Neural progenitor cell (in vitro differentiated cells): ENCODE measurements at regions not wholly inside any gene's neighbourhood (a gene's known extent, or its start where the extent isn't known, plus 50 kb on each side); places are given as distances from the start of the nearest gene placed in this dataset.

Experiments used
- EZH2 ChIP-seq: fragments of 200-600 bp; sonication (generic); IDR thresholded peaks from 2 replicates; pipeline ENCODE4 v1.6.1; 2017; ENCODE audit warnings: antibody characterized with exemption, mild to moderate bottlenecking, moderate library complexity
- EZH2phosphoT487 ChIP-seq: fragments of 200-600 bp; sonication (generic); IDR thresholded peaks from 2 replicates; pipeline ENCODE4 v1.6.1; 2017; ENCODE audit warnings: antibody characterized with exemption
- TF ChIP-seq, protein P1 (sequence below): fragments of 200-600 bp; sonication (generic); IDR thresholded peaks from 2 replicates; pipeline ENCODE4 v1.5.1; 2017; ENCODE audit warnings: antibody characterized with exemption, mild to moderate bottlenecking

DNA sequence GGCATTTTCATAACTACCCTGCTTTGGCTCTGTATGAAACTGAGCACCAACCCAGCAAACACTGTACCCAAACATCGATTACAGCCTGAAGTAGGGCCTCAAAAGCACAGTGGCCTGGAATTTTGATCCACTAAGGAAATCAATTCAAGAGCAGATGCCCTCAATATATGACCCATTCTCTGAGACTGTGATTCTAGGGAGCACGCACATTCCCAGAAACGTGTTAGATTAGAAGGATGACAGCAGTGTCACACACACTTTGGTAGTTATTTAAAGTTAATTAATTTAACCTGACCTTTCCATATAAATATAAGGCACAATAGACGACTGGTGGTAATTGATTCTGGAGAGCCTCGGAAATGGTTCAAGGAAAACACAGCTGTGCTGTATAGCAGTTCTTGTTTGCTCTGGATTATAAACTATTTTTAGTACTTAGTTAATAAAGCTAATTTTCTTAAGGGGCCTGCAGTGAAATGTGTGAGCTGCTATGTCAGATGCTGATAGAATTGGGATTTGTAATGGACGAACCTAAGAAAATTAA, 126.3 kb upstream of the ZNF385D start:
- TF ChIP-seq, protein P1, sequence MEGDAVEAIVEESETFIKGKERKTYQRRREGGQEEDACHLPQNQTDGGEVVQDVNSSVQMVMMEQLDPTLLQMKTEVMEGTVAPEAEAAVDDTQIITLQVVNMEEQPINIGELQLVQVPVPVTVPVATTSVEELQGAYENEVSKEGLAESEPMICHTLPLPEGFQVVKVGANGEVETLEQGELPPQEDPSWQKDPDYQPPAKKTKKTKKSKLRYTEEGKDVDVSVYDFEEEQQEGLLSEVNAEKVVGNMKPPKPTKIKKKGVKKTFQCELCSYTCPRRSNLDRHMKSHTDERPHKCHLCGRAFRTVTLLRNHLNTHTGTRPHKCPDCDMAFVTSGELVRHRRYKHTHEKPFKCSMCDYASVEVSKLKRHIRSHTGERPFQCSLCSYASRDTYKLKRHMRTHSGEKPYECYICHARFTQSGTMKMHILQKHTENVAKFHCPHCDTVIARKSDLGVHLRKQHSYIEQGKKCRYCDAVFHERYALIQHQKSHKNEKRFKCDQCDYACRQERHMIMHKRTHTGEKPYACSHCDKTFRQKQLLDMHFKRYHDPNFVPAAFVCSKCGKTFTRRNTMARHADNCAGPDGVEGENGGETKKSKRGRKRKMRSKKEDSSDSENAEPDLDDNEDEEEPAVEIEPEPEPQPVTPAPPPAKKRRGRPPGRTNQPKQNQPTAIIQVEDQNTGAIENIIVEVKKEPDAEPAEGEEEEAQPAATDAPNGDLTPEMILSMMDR: no peak
- TF ChIP-seq EZH2phosphoT487 (no peak), EZH2 (no peak)
